NCI-H1417 (cell line): ENCODE measurements at regions not wholly inside any gene's neighbourhood (a gene's known extent, or its start where the extent isn't known, plus 50 kb on each side); places are given as distances from the start of the nearest gene placed in this dataset.
A peak's percentile ranks its signal among the peaks of the same experiment; 100 is the strongest.
"Not testable (repeated sequence)": the region's sequence is repeated elsewhere in the genome, so short reads cannot be mapped to it uniquely, and the experiment has no call there.

ENCODE experiments used
- DNase-seq, 3 experiments: peaks; one replicate each; lab custom pipeline; 2025; lab: John Stamatoyannopoulos, UW

DNA sequence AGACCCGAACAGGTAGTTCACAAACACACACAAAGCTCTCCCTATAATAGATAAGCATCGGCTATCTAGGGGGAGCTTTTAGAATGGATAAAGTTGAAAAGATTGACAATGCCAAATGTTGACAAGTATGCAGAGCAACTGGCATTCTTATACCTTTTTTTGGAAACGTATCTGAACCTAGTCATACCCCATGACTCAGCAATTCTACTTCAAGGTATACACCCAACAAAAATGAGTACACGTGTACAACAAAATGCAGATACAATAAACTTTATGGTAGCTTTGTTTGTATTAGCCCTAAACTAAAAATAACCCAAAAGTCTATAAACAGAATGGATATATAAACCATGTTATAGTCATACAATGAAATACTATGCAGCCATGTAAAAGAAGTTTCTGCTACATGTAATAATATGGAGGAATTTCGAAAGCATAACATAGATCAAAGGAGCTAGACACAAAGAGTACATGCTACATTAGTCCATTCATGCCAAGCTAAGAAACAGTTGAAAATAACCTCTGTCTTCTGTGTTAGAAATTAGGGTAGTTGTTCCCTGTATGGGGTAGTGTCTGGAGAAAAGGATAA, 718.5 kb upstream of the ZNF608 start:
- DNase-seq: no peak

DNA sequence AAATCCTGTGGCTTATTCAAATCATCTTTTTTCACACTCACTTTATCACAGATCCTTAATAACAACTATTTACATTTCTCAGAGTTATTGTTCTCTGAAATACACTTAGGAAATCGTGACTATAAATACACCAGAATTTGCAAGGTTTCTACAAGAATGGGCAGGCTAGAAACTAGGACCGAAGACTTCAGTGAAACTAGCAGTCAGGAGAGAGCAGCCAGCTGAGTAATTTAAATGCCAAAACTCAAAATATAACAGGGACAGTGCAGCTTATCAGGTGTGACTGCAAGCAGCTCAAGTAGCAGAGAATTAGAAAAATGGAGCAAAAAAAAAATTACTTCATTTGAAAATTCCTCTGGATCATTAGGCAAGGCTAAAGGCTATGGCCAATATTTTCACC, 719.3 kb upstream of the ZNF608 start:
- no peak for DNase-seq

DNA sequence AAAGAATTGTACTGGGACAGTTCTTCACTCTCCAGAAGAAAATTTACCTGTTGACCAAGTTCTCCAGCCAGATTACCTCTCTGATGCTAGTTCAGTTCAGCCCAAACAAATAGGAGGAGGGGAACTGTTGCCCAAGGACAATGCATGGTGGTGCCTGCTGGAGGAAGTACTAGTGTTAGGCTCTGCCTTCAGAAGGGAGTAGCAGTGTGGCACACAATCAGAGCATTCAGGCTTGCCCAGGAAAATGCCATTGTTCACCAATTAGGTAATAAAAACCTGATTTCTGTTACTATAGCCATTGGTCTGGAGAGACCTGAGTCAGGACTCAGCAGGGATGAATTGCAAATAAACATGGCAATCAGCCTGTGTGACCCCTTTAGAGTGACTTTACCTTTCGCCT, 720.8 kb upstream of the ZNF608 start:
- DNase-seq: no peak

DNA sequence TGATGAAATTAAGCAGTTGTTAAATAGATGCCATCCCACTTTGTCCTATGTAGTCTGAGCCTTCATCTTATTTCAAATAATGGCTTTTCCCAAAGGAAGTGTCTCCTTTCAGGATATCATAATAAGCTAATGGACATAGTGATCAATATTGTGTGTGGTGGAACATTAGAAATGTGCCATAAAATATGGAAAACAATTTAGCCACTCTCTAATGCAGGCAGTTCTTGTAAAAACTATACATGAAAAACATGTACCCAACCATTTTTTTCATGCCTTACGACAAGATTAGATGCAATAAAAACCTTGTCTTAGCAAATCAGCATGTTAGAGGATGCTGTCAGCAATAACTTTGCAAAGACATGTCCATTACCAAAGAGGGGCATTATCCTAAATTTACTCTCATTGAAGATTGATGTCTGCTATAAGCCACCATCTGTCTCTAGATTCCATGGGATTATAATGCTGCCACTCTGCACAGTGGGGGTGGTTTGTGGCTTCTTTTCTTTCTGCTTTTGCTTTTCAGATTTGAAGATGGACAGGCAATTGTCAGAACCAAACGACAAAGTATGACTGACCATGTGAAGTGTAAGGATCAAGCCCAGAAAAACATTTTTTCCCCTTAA, 724.0 kb upstream of the ZNF608 start:
- DNase-seq: no peak

DNA sequence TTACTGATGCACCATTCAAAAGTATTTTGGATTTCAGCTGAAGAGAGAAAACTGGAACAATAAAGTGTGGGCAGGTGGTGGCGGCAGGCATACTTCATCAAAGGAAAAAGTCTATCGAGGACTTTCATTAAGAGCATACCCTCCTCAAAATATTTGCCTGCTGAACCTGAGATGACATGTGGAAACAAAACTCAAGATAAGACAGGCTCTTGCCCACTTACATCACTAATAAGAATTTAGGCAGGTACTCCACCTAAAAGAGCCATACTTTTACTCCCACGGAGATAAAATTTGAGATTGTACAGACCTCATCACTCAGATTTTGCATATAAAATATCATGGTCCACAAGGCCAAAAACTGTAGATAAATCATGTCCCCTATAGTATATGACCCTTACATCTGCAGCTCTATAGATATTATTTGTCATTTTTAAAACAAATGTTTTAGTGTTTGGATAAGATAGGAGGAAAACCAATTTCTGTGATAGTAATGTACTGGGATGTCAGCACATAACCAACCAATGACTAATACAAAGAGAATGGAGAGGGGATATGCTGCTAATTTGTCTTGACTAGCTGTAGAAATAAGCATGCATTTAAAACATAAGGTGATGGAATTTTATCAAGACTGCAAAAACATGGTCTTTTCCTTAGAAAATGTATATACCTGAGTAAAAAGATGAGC, 730.6 kb upstream of the ZNF608 start:
- DNase-seq: no peak

DNA sequence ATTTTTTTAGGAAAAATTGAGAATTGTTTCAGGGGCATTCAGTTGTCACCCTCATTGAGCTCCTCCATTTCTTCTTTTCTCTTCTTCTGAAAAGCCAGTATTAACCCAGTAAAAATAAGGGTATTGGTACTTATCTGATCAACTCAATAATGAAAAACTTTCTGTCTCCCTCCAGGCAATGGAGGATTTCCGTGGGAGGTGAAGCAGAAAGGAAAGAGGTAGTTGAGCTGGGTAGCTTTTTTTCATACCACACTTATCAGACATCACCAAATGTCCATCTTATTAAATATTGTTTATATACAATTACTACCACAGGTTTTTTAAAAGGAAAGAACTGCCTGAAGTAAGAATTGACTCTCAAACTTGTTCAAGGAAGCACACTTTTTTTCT, 731.1 kb upstream of the ZNF608 start:
- no peak for DNase-seq

DNA sequence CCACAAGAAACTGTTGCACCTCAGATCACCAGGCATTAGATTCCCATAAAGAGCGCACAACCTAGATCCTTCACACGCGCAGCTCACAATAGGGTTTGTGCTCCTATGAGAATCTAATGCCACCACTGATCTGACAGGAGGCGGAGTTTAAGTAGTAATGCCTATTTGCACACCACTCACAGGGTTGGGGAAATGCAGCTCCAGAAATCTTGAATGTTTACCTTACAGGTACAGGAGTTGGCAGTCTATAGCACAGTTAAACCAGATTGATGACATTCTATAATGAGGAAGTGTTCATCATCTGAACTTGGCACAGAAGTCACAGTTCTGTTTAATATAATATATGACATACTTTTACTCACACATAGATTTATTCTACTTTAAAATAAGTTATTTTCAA, 732.2 kb upstream of the ZNF608 start:
- no peak for DNase-seq

DNA sequence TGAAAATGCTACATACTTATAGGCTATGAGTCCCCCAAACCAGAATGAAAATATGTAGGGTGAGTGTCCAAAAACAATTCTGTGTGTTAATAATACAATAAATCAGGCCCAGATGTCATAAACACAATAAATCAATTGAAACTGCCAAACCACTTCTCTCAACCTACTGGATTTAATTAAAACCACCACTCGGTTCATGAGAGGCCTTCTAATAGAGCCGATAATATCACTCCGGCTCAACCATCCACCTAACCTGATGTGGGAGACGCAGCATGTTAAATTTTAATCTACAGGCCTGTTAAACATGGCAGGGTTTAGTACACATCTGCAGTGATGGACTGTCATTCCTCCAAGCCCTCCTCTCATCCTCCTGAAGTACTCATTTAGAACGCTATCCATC, 734.5 kb upstream of the ZNF608 start:
- peak in 2 of 3 experiments; percentile 35 to 51 for DNase-seq

DNA sequence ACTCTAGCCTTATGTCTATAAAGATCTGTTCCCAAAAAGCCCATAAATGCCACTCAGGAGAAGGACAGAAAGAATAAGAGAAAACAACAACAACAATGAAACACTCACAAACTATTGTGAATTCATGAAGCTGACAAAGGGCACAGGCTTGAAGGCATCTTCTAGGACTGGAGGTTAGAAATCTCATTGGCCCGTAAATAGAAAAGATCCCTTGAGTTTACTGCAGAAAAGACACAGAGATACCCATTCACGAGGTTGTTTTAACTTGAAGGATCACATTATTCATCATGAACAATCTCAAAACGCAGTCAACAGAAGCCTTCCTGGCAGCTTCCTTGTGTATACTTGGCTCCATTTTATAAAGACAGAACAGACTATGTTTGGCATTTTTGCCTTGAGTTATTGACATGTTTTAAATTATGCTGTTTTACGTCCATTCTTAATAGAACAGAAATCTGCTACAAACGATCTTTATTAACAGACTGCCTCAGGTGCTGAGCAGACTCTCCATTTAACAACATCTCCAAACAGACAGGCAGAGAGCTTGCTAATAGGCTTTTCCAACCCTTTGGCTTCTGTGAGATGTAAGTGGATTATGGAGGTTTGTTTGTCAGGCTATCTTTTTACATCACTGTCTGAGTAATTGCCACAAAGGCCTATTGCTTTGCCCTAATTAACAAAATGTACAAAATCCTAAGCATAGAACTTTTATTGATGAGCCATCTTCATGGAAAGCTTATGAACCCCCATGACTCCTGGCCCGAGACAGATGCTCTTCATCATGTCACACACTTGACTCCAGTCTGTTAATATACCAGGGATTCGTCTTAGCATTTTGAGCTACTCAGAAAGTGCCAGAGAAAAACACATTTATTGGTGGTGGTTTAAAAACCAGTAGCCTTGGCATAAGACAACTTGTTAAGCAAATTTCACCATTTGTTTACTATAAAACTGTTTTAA, 735.3 kb upstream of the ZNF608 start:
- DNase-seq: peak in 2 of 3 experiments; percentile 12 to 72

DNA sequence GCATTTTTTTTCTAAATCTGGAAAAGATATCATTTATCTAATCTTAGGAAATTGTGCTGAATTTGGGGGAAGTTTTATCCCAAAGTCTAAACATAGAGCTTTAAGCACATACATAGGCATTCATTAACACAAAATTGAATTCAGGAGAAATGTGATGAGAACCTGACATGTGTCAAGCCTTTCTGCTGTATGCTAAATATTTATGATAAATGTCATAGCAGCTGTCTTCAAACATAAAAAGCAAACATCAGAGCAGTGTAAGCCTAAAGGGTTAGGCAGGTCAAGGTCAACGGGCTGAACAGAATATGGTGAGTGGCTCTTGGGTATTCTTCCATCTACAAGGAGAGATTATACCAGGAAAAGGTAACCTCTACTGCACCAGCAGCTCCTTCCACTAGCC, 737.2 kb upstream of the ZNF608 start:
- peak in 1 of 3 experiments; percentile 6 for DNase-seq

DNA sequence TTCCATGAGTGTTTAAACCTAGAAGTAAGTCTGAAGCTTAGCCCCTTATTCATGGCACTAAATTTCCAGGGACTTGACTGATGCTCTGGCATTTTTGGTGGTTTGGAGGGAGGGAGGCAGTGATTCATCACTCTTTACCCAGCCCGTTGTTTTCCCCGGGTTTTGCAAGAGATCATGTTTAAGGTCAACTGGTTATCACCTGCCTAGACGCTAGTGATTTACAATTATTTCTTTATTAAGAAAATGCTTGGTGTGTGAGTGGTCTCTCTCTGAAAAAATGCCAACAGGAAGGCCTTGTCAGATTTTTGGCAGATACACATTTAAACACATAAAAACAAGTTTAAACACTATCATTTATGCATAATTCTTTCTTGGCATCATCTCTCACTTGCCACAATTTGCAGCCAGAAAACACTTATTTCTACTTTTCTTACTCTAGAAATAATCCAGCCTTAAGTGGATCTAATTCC, 737.9 kb upstream of the ZNF608 start:
- DNase-seq: peak; percentile 5 to 56 (median 24)

DNA sequence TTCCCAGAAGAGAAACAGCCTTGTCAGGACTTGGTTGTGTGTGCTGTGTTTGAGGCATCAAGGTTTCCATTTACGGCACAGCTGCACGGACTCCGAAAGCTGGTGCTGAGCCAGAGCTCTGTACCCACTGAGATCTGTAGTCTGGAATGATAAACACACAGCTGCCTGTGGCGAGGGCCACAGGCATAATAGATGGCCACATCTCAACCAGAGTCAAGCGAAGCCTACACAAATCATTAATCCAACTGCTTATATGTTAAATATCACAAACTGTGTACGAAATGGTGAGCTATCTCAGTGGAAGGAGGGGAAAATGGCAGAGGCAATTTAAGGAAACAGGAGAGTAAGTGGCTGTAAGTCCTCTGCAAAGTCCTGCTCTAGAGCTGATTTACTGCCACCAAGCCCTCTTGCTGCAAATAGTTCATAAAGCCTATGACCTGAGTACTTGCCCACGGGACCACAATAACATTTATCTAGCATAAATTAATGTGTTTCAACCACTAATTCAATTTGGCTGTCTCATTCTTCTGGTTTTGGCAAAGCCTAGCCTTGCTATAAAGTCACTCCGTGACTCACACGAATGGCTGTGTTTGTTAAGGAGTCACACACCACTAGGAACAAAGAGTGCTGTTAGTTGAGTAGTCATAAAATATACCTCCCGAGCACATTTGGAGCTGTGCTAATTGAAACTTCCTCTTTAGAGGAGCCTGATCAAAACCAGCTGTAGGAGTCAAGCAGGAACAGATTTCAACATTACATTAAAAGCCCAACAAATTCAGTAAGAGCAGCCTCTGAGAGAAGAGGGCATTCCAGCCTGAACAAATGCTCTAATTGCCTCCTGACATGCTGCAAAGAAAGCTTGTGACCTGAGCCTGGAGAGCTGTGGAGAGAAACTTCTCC, 738.6 kb upstream of the ZNF608 start:
- peak; percentile 63 to 94 (median 90) for DNase-seq

DNA sequence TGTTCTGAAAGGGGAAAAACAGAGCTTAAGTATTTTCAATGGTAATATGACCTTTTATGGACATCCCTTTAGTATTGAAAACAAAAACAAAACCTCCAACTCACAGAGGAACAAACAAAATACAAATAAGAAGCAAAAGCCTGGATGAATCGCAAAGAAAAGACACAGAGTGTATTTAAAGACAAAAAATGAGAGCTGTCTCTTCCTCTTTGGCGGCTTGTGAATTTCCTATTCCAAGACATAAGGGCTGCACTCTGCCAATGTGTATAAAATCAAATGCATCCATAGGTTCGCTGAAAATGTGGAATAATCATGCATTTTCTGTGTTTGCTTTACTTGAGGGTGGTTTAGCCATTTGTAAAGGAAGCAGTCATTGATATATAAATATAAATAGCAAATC, 739.3 kb upstream of the ZNF608 start:
- peak in 1 of 3 experiments; percentile 51 for DNase-seq

DNA sequence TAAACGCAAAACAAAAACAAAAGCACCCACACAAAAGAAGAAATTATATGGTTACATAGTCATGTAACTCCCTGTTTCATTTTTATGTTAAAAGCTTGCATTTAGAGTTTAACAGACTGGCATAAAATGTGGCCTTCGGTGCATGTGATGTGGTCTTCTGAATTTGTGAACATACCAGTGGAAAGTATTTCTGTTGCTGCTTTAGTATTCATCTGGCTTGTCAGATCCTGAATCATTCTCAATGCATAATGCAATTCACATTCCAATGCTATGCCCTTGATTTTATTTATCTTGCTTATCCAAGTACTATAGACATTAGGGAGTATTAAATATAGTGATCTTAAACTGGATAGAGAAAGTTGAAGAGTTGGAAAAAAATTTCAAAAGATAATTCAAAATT, 740.2 kb upstream of the ZNF608 start:
- DNase-seq: peak in 1 of 3 experiments; percentile 27

DNA sequence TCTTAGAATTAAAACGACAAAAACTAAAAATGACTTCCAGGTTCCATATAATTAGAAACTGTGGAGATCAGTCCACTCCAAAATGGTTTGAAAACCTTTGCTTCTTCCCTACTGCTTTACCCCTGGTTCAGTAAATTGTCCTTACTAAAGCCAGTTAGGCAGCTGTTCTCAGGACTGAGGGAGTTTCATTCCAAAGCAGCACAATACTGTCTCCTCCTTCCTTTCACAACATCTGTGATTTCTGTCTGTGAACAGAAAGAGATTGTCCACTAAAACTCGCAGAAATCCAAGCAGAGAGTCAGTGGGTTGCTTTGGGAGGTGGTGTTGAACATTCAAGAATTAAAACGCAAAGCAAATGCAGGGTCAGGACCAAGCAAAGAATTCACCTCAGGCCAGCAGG, 740.8 kb upstream of the ZNF608 start:
- no peak for DNase-seq

DNA sequence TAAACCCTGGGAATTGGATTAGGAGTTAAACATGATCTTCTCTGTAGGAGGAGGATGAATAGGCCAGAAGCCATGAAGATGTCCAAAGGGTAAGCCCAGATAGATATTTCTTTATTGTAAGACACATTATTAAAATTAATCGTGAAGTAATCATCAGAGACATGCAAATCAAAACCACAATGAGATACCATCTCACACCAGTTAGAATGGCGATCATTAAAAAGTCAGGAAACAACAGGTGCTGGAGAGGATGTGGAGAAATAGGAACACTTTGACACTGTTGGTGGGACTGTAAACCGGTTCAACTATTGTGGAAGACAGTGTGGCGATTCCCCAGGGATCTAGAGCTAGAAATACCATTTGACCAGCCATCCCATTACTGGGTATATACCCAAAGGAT, 741.2 kb upstream of the ZNF608 start:
- not testable (repeated sequence) for DNase-seq

DNA sequence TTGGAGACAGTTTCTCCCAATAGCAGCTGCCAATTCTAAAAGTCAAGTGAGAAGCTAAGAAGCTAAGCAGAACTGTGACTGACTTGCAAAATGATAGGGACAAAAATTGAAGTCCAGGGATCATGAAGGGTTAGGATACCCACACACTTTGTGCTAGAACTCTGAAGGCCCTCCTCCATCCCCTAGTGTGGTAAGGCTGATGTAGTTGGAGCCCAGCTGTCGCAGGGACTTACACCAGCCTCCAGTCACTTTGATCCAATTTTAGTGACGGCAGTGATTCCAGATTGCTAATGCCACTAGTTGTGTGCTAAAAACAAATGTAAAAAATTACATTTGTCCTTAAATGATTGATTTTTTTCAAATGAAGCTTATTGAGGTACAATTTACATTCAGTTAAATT, 742.7 kb upstream of the ZNF608 start:
- DNase-seq: no peak

DNA sequence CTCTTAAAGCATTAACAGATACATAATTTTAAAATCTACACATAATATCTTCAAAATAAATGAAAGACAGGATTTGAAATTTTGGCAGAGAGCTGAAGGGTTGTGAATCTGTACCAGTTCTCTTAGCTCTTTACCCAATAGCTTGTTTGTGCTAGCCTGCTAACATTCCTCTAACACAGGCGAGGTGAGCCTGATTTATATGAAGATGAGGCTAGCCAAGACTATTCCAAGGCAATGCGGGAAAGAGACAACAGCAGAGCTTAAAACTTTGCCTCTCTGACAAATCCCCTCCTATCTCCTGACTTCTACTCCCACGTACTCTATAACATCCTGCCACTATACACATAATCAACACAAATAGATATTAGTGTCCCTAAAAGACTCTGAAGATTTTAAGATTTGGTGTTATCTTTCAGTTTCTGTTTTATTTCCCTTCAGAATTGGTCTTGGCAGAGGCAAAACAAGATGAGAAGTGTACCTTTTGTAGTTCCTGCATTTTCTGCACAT, 745.6 kb upstream of the ZNF608 start:
- no peak for DNase-seq

DNA sequence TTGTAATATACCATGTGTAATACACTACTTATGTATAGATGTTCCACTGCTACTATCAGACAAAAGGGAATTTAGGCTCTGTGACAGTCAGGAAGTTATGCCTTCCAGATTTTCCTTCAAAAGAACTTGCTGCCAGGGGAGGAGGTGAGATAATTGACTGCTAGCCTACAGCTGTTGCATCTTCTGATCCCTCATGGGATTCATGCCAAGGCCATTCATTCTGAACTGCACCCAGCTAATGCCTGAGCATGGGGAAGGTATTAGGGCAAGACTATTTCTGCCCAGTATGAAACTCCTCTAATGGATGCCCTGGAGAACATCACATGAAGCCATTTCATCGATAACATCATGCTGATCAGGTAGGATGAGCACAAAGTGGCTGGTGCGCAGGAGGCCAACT, 746.5 kb upstream of the ZNF608 start:
- no peak for DNase-seq

DNA sequence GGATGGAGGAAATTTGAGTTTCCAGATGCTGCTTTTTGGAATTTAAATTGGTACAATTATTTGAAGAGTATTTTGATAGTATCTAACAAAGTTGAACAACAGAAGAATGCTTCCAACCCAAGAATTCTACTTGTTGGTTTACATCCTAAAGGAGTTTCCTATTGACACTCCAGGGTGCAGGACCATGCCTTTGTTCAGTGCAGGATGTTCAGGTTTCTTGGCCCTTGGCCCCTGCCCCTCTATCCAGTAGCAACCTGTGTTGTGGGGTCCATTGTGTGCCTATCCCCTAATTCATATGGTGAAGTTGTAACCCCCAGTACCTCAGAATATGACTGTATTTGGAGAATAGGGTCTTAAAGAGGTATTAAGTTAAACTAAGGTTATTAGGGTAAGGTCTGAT, 750.0 kb upstream of the ZNF608 start:
- no peak for DNase-seq

DNA sequence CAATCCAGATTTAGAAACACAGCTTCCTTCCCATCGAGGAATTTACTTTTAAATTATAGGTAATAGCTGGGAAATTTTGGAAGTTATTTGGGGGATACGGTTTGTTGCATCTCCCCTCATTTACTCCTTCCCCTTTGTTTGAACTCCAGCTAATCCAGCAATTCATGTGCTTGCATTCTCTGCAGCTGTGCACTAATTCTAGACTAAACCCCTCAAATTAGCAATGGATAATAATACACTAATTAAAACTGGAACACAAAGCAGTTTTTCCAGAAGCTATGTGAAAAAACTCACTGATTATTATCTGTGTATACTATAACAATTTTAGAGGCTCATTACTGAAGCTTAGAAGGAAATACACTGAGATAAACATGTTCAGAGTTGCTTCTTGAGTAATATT, 751.2 kb upstream of the ZNF608 start:
- no peak for DNase-seq
